ENCODE measurements at regions not wholly inside any gene's neighbourhood (a gene's known extent, or its start where the extent isn't known, plus 50 kb on each side); places are given as distances from the start of the nearest gene placed in this dataset.

- Histone ChIP-seq H3K4me1 (no peaks in the 10 kb centered on the region), H3K9me3 (no peaks in the 10 kb centered on the region), H3K4me3 (no peak overlapping the region), H3K36me3 (no peaks in the 10 kb centered on the region), H3K27me3 (no peaks in the 10 kb centered on the region), H3K27ac (no peak overlapping the region)
- DNase-seq (no peak), ATAC-seq (peak; percentile 41 to 66 (median 56))
- intact Hi-C loops (cut with DNase I): no loop called here
- 17% methylated on average over 6 of the region's 6 CpGs for WGBS (ENCODE audit: insufficient coverage, low coverage, low lambda C conversion rate, missing lambda C conversion rate)
- TF ChIP-seq, protein P1, sequence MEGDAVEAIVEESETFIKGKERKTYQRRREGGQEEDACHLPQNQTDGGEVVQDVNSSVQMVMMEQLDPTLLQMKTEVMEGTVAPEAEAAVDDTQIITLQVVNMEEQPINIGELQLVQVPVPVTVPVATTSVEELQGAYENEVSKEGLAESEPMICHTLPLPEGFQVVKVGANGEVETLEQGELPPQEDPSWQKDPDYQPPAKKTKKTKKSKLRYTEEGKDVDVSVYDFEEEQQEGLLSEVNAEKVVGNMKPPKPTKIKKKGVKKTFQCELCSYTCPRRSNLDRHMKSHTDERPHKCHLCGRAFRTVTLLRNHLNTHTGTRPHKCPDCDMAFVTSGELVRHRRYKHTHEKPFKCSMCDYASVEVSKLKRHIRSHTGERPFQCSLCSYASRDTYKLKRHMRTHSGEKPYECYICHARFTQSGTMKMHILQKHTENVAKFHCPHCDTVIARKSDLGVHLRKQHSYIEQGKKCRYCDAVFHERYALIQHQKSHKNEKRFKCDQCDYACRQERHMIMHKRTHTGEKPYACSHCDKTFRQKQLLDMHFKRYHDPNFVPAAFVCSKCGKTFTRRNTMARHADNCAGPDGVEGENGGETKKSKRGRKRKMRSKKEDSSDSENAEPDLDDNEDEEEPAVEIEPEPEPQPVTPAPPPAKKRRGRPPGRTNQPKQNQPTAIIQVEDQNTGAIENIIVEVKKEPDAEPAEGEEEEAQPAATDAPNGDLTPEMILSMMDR (IDR thresholded peaks at IDR 0.05): no peak
- TF ChIP-seq POLR2A (IDR thresholded peaks at IDR 0.05): no peak
Observed at GRCh38 chr13:91154558-91155353, 192.7 kb upstream of the MIR17HG start.

GRCh38 chr13:91155512-91156114 lies 191.9 kb upstream of the MIR17HG start:
- no peaks in the 10 kb centered on the region for H3K27me3 ChIP-seq
- H3K27ac ChIP-seq: no peak overlapping the region
- intact Hi-C loops (cut with DNase I): no loop called here
- DNase-seq (no peak), ATAC-seq (no peak)
- WGBS (ENCODE audit: insufficient coverage, low coverage, low lambda C conversion rate, missing lambda C conversion rate): 50% methylated on average over 5 of the region's 5 CpGs
- TF ChIP-seq, protein P1 (IDR thresholded peaks at IDR 0.05): no peak
- TF ChIP-seq POLR2A (IDR thresholded peaks at IDR 0.05): no peak
- no peaks in the 10 kb centered on the region for H3K4me1 ChIP-seq
- H3K9me3 ChIP-seq: no peaks in the 10 kb centered on the region
- no peak overlapping the region for H3K4me3 ChIP-seq
- no peaks in the 10 kb centered on the region for H3K36me3 ChIP-seq

GRCh38 chr13:91157273-91158016 lies 190.0 kb upstream of the MIR17HG start:
- 58% methylated on average over 4 of the region's 4 CpGs for WGBS (ENCODE audit: insufficient coverage, low coverage, low lambda C conversion rate, missing lambda C conversion rate)
- intact Hi-C loops (cut with DNase I): no loop called here
- no peaks in the 10 kb centered on the region for H3K27me3 ChIP-seq
- DNase-seq (no peak), ATAC-seq (no peak)
- no peaks in the 10 kb centered on the region for H3K36me3 ChIP-seq
- no peak overlapping the region for H3K27ac ChIP-seq
- no peaks in the 10 kb centered on the region for H3K9me3 ChIP-seq
- H3K4me3 ChIP-seq: no peak overlapping the region
- H3K4me1 ChIP-seq: no peaks in the 10 kb centered on the region
- TF ChIP-seq, protein P1 (IDR thresholded peaks at IDR 0.05): no peak
- TF ChIP-seq POLR2A (IDR thresholded peaks at IDR 0.05): no peak

GRCh38 chr13:91158017-91158395 lies 189.5 kb upstream of the MIR17HG start:
- WGBS (ENCODE audit: insufficient coverage, low coverage, low lambda C conversion rate, missing lambda C conversion rate): 17% methylated on average over 4 of the region's 4 CpGs
- no peaks in the 10 kb centered on the region for H3K9me3 ChIP-seq
- intact Hi-C loops (cut with DNase I): no loop called here
- TF ChIP-seq, protein P1 (IDR thresholded peaks at IDR 0.05): no peak
- no peak for TF ChIP-seq POLR2A (IDR thresholded peaks at IDR 0.05)
- no peaks in the 10 kb centered on the region for H3K36me3 ChIP-seq
- no peak for DNase-seq
- H3K4me1 ChIP-seq: no peaks in the 10 kb centered on the region
- no peak for ATAC-seq
- no peak overlapping the region for H3K4me3 ChIP-seq
- H3K27ac ChIP-seq: no peak overlapping the region
- no peaks in the 10 kb centered on the region for H3K27me3 ChIP-seq
